Activated B cell treated with CpG ODN at 0.5 μM for 24 hours (primary cell): ENCODE measurements at regions not wholly inside any gene's neighbourhood (a gene's known extent, or its start where the extent isn't known, plus 50 kb on each side); places are given as distances from the start of the nearest gene placed in this dataset.

Experiments
- ATAC-seq: fragments of 200-7000 bp; cut with Tn5 transposase; one replicate; pipeline ENCODE4 v1.10.0; 2021; ENCODE audit warnings: low read depth, mild to moderate bottlenecking, moderate library complexity
- CTCF ChIA-PET: fragments of 350-600 bp; sonication (Branson Sonifier 250); formaldehyde crosslinking; loops from one replicate; lab custom pipeline; 2021; ENCODE audit warnings: antibody characterized with exemption; lab: Charles Lee
- POLR2A ChIA-PET: fragments of 350-600 bp; sonication (Branson Sonifier 250); formaldehyde crosslinking; loops from one replicate; lab custom pipeline; 2021; ENCODE audit warnings: antibody characterized with exemption; lab: Charles Lee
- DNase-seq: peaks from one replicate; pipeline ENCODE4 v3.0.0; 2022
- H3K27ac Mint-ChIP-seq: one replicate; pipeline ENCODE4 v1.8.0; 2020; ENCODE audit warnings: mixed read lengths
- H3K27me3 Mint-ChIP-seq: one replicate; pipeline ENCODE4 v1.8.0; 2021; ENCODE audit warnings: mixed read lengths
- H3K36me3 Mint-ChIP-seq: one replicate; pipeline ENCODE4 v1.8.0; 2021; ENCODE audit warnings: low read depth, mixed read lengths
- H3K4me1 Mint-ChIP-seq: one replicate; pipeline ENCODE4 v1.8.0; 2021; ENCODE audit warnings: mixed read lengths
- H3K4me3 Mint-ChIP-seq: one replicate; pipeline ENCODE4 v1.8.0; 2020; ENCODE audit warnings: mild to moderate bottlenecking, mixed read lengths
- H3K9me3 Mint-ChIP-seq: one replicate; pipeline ENCODE4 v1.8.0; 2020; ENCODE audit warnings: mixed read lengths
- intact Hi-C: fragments of 100-400 bp; cut with micrococcal nuclease; formaldehyde crosslinking; loops from one replicate; pipeline ENCODE4 v1.15.1; 2024
- TF ChIP-seq, protein P1 (sequence below): fragments of 200-600 bp; IDR thresholded peaks from one replicate; pipeline ENCODE4 v1.8.0; 2022; ENCODE audit warnings: antibody characterized with exemption, mild to moderate bottlenecking

DNA sequence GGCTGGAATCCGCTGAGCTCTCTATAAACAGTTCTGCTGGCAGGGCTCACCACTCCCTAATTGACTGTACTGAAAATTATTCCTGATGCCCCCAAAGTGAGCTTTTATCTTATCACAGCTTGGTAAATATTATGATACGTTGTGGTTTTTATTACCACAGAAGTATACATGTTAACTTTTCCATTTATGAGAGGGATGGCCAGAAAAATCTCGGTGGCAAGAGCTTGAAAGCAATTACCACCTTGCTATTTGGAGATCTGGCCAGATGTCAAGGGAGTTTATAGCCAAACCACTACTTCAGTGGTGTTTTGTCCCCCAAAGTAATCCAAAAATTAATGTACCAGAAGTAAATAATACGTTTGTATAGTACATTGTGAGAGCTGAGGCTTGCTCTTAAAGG, 75.4 kb upstream of the RCN1 start:
- H3K36me3 Mint-ChIP-seq: no peaks in the 10 kb centered on the region
- no peak overlapping the region for H3K27ac Mint-ChIP-seq
- POLR2A ChIA-PET: no interaction called here
- peaks cover 2% of the 10 kb centered on the region for H3K9me3 Mint-ChIP-seq
- H3K27me3 Mint-ChIP-seq: peaks cover 12% of the 10 kb centered on the region
- DNase-seq: no peak
- TF ChIP-seq, protein P1, sequence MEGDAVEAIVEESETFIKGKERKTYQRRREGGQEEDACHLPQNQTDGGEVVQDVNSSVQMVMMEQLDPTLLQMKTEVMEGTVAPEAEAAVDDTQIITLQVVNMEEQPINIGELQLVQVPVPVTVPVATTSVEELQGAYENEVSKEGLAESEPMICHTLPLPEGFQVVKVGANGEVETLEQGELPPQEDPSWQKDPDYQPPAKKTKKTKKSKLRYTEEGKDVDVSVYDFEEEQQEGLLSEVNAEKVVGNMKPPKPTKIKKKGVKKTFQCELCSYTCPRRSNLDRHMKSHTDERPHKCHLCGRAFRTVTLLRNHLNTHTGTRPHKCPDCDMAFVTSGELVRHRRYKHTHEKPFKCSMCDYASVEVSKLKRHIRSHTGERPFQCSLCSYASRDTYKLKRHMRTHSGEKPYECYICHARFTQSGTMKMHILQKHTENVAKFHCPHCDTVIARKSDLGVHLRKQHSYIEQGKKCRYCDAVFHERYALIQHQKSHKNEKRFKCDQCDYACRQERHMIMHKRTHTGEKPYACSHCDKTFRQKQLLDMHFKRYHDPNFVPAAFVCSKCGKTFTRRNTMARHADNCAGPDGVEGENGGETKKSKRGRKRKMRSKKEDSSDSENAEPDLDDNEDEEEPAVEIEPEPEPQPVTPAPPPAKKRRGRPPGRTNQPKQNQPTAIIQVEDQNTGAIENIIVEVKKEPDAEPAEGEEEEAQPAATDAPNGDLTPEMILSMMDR: no peak
- CTCF ChIA-PET: no interaction called here
- H3K4me1 Mint-ChIP-seq: no peaks in the 10 kb centered on the region
- intact Hi-C loops: no loop called here
- no peak for ATAC-seq
- no peak overlapping the region for H3K4me3 Mint-ChIP-seq

DNA sequence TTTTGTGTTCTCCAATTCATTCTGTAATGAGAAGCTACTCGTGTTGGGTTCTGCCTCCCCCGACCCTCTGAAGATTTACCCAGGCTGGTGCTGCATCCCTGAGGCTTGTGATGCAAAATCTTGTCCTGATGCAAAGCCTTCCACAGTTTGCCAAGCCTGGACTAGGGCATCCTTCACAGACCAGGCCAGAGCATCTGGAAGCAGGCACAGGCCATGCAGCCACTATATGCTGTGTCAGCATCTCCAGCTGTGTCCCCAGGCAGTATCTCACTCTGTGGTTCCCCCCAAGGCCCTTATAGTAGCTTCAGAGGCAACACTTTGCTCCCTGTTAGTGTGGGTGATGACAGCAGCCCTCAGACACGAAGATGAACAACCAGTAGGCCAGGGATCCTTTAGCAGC, 77.3 kb upstream of the RCN1 start:
- Mint-ChIP-seq H3K9me3 (no peaks in the 10 kb centered on the region), H3K27ac (no peak overlapping the region), H3K4me3 (no peak overlapping the region), H3K27me3 (peaks cover 20% of the 10 kb centered on the region), H3K4me1 (no peaks in the 10 kb centered on the region), H3K36me3 (no peaks in the 10 kb centered on the region)
- ChIA-PET POLR2A (no interaction called here), CTCF (no interaction called here)
- TF ChIP-seq, protein P1: no peak
- DNase-seq (no peak), ATAC-seq (no peak)
- intact Hi-C loops: no loop called here

DNA sequence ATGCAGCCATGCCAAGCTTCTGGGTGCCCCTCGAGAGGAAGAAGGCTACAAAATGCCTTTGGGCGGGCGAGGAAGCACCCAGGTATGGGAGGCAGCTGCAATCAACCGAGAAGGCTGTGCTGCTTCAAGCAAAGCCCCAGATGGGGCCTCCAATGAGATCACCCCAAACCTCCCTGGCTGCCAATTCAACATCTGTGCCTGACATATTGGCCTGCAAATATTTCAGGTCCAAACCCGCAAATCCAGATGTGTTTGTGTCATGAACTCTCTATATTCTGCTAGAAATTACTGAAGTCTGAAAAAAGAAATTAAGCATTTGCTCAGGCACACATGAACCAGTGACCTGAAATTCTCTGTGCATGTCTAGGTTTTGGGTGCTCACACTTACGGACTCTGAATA, 78.8 kb upstream of the RCN1 start:
- intact Hi-C loops: no loop called here
- H3K4me3 Mint-ChIP-seq: no peak overlapping the region
- TF ChIP-seq, protein P1: no peak

GRCh38 chr11:32008880-32009551, 81.9 kb upstream of the RCN1 start:
- peaks cover 22% of the 10 kb centered on the region for H3K27me3 Mint-ChIP-seq
- POLR2A ChIA-PET: no interaction called here
- no peak overlapping the region for H3K27ac Mint-ChIP-seq
- CTCF ChIA-PET: interaction anchor here (0.9 kb wide), 1 partner anchor 42 kb away, joined by 3 read pairs; no protein-coding TSS in a partner anchor
- H3K4me3 Mint-ChIP-seq: no peak overlapping the region
- intact Hi-C loops: loop anchor here (5.0 kb wide), 1 partner anchor 612 kb away; no protein-coding TSS in a partner anchor
- H3K36me3 Mint-ChIP-seq: no peaks in the 10 kb centered on the region
- TF ChIP-seq, protein P1: no peak
- H3K9me3 Mint-ChIP-seq: no peaks in the 10 kb centered on the region
- ATAC-seq: no peak
- no peaks in the 10 kb centered on the region for H3K4me1 Mint-ChIP-seq
- DNase-seq: no peak

More for the DNA sequence above, 78.8 kb upstream of the RCN1 start:
- DNase-seq (no peak), ATAC-seq (no peak)
- Mint-ChIP-seq H3K9me3 (no peaks in the 10 kb centered on the region), H3K27me3 (peaks cover 22% of the 10 kb centered on the region), H3K4me1 (no peaks in the 10 kb centered on the region), H3K36me3 (no peaks in the 10 kb centered on the region), H3K27ac (no peak overlapping the region)
- CTCF ChIA-PET: no interaction called here
- POLR2A ChIA-PET: no interaction called here

DNA sequence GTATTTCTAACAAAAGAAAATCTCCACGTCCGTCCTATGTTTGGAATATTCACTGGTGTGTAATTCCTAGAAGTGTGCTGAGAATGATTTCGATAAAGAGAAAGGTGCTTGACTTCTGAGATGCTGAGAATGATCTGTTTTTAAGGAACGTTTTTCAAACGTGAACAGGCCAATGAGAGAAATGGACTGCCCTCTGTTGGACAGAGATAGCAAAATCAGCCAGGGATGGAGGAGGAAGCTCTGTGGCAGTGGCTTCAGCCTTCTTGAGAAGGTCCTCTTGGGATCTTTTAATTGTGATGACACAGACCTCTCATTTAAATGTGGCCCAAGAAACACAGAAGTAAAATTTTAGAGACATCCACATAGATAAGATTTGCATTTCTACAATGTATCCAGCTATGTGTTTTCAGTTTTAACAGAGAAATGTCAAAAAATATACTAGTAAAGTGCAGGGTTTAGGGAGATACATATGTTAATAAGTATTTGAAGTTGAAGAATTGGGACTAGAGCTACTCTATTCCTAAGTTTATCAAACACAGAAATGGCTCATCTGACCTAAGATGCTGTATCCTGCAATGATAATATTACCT, 84.0 kb upstream of the RCN1 start:
- no peaks in the 10 kb centered on the region for H3K4me1 Mint-ChIP-seq
- no peak overlapping the region for H3K27ac Mint-ChIP-seq
- peaks cover 24% of the 10 kb centered on the region for H3K27me3 Mint-ChIP-seq
- ChIA-PET CTCF (interaction anchor here (0.9 to 1.0 kb wide), 2 partner anchors 169 to 610 kb away, joined by 3 to 6 read pairs; no protein-coding TSS in a partner anchor), POLR2A (no interaction called here)
- DNase-seq (no peak), ATAC-seq (peak; percentile 64)
- TF ChIP-seq, protein P1: no peak
- H3K9me3 Mint-ChIP-seq: no peaks in the 10 kb centered on the region
- H3K36me3 Mint-ChIP-seq: no peaks in the 10 kb centered on the region
- intact Hi-C loops: loop anchor here (1.0 to 5.0 kb wide), 3 partner anchors 169 to 610 kb away; no protein-coding TSS in a partner anchor
- H3K4me3 Mint-ChIP-seq: no peak overlapping the region
